ENCODE measurements at regions not wholly inside any gene's neighbourhood (a gene's known extent, or its start where the extent isn't known, plus 50 kb on each side); places are given as distances from the start of the nearest gene placed in this dataset.

- Histone ChIP-seq H3K27ac (ENCODE audit: extremely low read length, insufficient read depth, low read length) (no peak overlapping the region), H3K9ac (ENCODE audit: insufficient read depth, low read depth, low read length) (no peak overlapping the region), H3K4me2 (ENCODE audit: low read depth, low read length) (no peak overlapping the region), H3K4me1 (ENCODE audit: insufficient read depth, low read length) (no peaks in the 10 kb centered on the region), H4K20me1 (ENCODE audit: insufficient read depth, low read length) (no peaks in the 10 kb centered on the region), H3K27me3 (ENCODE audit: control insufficient read depth in 1 of 2, insufficient read depth in 2 of 2, low read length in 2 of 2) (no peaks in the 10 kb centered on the region), H2AFZ (ENCODE audit: low read length) (no peak overlapping the region), H3K36me3 (replicated peaks in 1 of 2; ENCODE audit: control insufficient read depth in 1 of 2, insufficient read depth in 2 of 2, low read length in 2 of 2) (no peaks in the 10 kb centered on the region), H3K79me2 (ENCODE audit: insufficient read depth, low read length) (no peaks in the 10 kb centered on the region), H3K9me3 (ENCODE audit: low read length) (no peaks in the 10 kb centered on the region), H3K4me3 (replicated peaks in 1 of 3; ENCODE audit: insufficient read depth in 1 of 3, low read depth in 2 of 3, low read length in 3 of 3) (no peak overlapping the region)
- ChIA-PET CTCF (ENCODE audit: low intra/inter-chr PET ratio, low total read pairs) (no interaction called here), POLR2A (no interaction called here)
- intact Hi-C loops (cut with micrococcal nuclease; ENCODE audit: unreplicated experiment), result no loop called here
- TF ChIP-seq SMARCC2 (IDR thresholded peaks at IDR 0.05) (no peak), NR0B2 (CRISPR knock-in tag; IDR thresholded peaks at IDR 0.05) (no peak), HMGA1 (CRISPR knock-in tag; conservative IDR thresholded peaks at IDR 0.05) (no peak), ZNF225 (CRISPR knock-in tag; IDR thresholded peaks at IDR 0.05) (no peak), MATR3 (CRISPR knock-in tag; IDR thresholded peaks at IDR 0.05) (no peak), ZKSCAN8 (CRISPR knock-in tag; IDR thresholded peaks at IDR 0.05; ENCODE audit: borderline replicate concordance) (no peak), TFAP4 (IDR thresholded peaks at IDR 0.05; ENCODE audit: borderline replicate concordance, low read depth) (no peak), BCL6 (CRISPR knock-in tag; IDR thresholded peaks at IDR 0.05) (no peak), CCAR2 (optimal IDR thresholded peaks at IDR 0.05; ENCODE audit: low read depth, low read length) (no peak), ZNF720 (CRISPR knock-in tag; IDR thresholded peaks at IDR 0.05) (no peak), ZBTB8A (CRISPR knock-in tag; IDR thresholded peaks at IDR 0.05; ENCODE audit: borderline replicate concordance, low read depth) (no peak), TP53 (CRISPR knock-in tag; conservative IDR thresholded peaks at IDR 0.05) (no peak), PHF8 (CRISPR knock-in tag; IDR thresholded peaks at IDR 0.05) (no peak), GLI4 (CRISPR knock-in tag; IDR thresholded peaks at IDR 0.05; ENCODE audit: borderline replicate concordance) (no peak), EZH2 (conservative IDR thresholded peaks at IDR 0.05; ENCODE audit: low read depth, low read length) (no peak), SYNCRIP (IDR thresholded peaks at IDR 0.05; ENCODE audit: insufficient read depth, low read depth, low read length) (no peak)
- TF ChIP-seq, protein P1, sequence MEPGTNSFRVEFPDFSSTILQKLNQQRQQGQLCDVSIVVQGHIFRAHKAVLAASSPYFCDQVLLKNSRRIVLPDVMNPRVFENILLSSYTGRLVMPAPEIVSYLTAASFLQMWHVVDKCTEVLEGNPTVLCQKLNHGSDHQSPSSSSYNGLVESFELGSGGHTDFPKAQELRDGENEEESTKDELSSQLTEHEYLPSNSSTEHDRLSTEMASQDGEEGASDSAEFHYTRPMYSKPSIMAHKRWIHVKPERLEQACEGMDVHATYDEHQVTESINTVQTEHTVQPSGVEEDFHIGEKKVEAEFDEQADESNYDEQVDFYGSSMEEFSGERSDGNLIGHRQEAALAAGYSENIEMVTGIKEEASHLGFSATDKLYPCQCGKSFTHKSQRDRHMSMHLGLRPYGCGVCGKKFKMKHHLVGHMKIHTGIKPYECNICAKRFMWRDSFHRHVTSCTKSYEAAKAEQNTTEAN (CRISPR knock-in tag; conservative IDR thresholded peaks at IDR 0.05), result no peak
- no peak for DNase-seq (ENCODE audit: low spot score)
- 2% methylated on average over 3 of the region's 3 CpGs for whole genome bisulfite sequencing (ENCODE audit: low lambda C conversion rate)
- BruUV-seq (replicated peaks), result no TSS peak
- ATAC-seq, result no peak
- no peak for FAIRE-seq
- in situ Hi-C loops (cut with HindIII; ENCODE audit: extremely low pct_ligation_motif_present, low pct_unique_long_range_greater_than_20kb), result no loop called here
Observed at GRCh38 chr4:179738822-179739221, 2296.6 kb upstream of the AGA start.

Data from HepG2 (cell line).